NCI-H226 (cell line): ENCODE measurements at regions not wholly inside any gene's neighbourhood (a gene's known extent, or its start where the extent isn't known, plus 50 kb on each side); places are given as distances from the start of the nearest gene placed in this dataset.
"Not testable (repeated sequence)": the region's sequence is repeated elsewhere in the genome, so short reads cannot be mapped to it uniquely, and the experiment has no call there.

Source experiments
- DNase-seq: peaks from one replicate; pipeline ENCODE4 v3.0.0-alpha.2; 2015

GRCh38 chr4:12929784-12930183, 554.4 kb downstream of the RAB28 start:
- no peak for DNase-seq

GRCh38 chr4:12928751-12929150, 555.4 kb downstream of the RAB28 start:
- DNase-seq: no peak

- DNase-seq: no peak
These were observed 557.7 kb downstream of the RAB28 start for GRCh38 chr4:12926189-12927066.

GRCh38 chr4:12924728-12925320, 559.3 kb downstream of the RAB28 start:
- no peak for DNase-seq

- DNase-seq: no peak
These were observed 559.9 kb downstream of the RAB28 start for GRCh38 chr4:12924253-12924652.

- DNase-seq: no peak
These were observed 571.2 kb downstream of the RAB28 start for GRCh38 chr4:12912896-12913418.

GRCh38 chr4:12911750-12912358, 572.3 kb downstream of the RAB28 start:
- no peak for DNase-seq

GRCh38 chr4:12903640-12904039, 580.5 kb downstream of the RAB28 start:
- not testable (repeated sequence) for DNase-seq

- no peak for DNase-seq
These were observed 581.4 kb downstream of the RAB28 start for GRCh38 chr4:12902735-12903134.

GRCh38 chr4:12897954-12898353, 586.2 kb downstream of the RAB28 start:
- DNase-seq: no peak

- no peak for DNase-seq
These were observed 590.1 kb downstream of the RAB28 start for GRCh38 chr4:12894062-12894461.

- DNase-seq: peak; percentile 57
These were observed 595.1 kb downstream of the RAB28 start for GRCh38 chr4:12889054-12889453.

- DNase-seq: no peak
These were observed 599.0 kb downstream of the RAB28 start for GRCh38 chr4:12884846-12885796.

- DNase-seq: no peak
These were observed 602.1 kb downstream of the RAB28 start for GRCh38 chr4:12881945-12882584.

- no peak for DNase-seq
These were observed 603.3 kb downstream of the RAB28 start for GRCh38 chr4:12880844-12881243.

GRCh38 chr4:12879496-12879895, 604.6 kb downstream of the RAB28 start:
- DNase-seq: no peak

- no peak for DNase-seq
These were observed 608.4 kb downstream of the RAB28 start for GRCh38 chr4:12875640-12876243.

- DNase-seq: no peak
These were observed 610.8 kb downstream of the RAB28 start for GRCh38 chr4:12873351-12873750.

GRCh38 chr4:12861422-12861821, 622.7 kb downstream of the RAB28 start:
- no peak for DNase-seq

GRCh38 chr4:12852338-12853307, 631.5 kb downstream of the RAB28 start:
- DNase-seq: peak; percentile 67
